VCaP (cell line): ENCODE measurements at regions not wholly inside any gene's neighbourhood (a gene's known extent, or its start where the extent isn't known, plus 50 kb on each side); places are given as distances from the start of the nearest gene placed in this dataset.

Experiments used
- H3K27ac ChIP-seq: fragments of 450-650 bp; 2 replicates; pipeline ENCODE4 v1.5.1; 2017
- CTCF ChIP-seq: fragments of 450-650 bp; conservative IDR thresholded peaks from 2 replicates; pipeline ENCODE4 v1.5.1; 2017; ENCODE audit warnings: mild to moderate bottlenecking, moderate library complexity

- H3K27ac ChIP-seq, result no peak overlapping the region
- no peak for TF ChIP-seq CTCF
Observed at GRCh38 chr5:36482812-36483211, 123.6 kb upstream of the SLC1A3 start.

GRCh38 chr5:36489505-36489904, 116.9 kb upstream of the SLC1A3 start:
- no peak overlapping the region for H3K27ac ChIP-seq
- TF ChIP-seq CTCF, result no peak

GRCh38 chr5:36491856-36492255, 114.5 kb upstream of the SLC1A3 start:
- no peak overlapping the region for H3K27ac ChIP-seq
- TF ChIP-seq CTCF, result no peak

GRCh38 chr5:36492984-36493654, 113.3 kb upstream of the SLC1A3 start:
- TF ChIP-seq CTCF, result no peak
- no peak overlapping the region for H3K27ac ChIP-seq

GRCh38 chr5:36494028-36494427, 112.4 kb upstream of the SLC1A3 start:
- TF ChIP-seq CTCF, result no peak

GRCh38 chr5:36494841-36495601, 111.4 kb upstream of the SLC1A3 start:
- no peak for TF ChIP-seq CTCF
- no peak overlapping the region for H3K27ac ChIP-seq

More at GRCh38 chr5:36494028-36494427, 112.4 kb upstream of the SLC1A3 start:
- H3K27ac ChIP-seq, result no peak overlapping the region

GRCh38 chr5:36495611-36496010, 110.8 kb upstream of the SLC1A3 start:
- no peak overlapping the region for H3K27ac ChIP-seq
- TF ChIP-seq CTCF, result no peak
